MM.1S (cell line): ENCODE measurements at regions not wholly inside any gene's neighbourhood (a gene's known extent, or its start where the extent isn't known, plus 50 kb on each side); places are given as distances from the start of the nearest gene placed in this dataset.

Experiments
- DNase-seq: peaks from one replicate; pipeline ENCODE4 v3.0.0-alpha.2; 2015
- H2AFZ ChIP-seq: fragments of 300-600 bp; sonication (generic); 2 replicates; pipeline ENCODE4 v1.6.0; 2016; ENCODE audit warnings: antibody characterized with exemption, low read length
- H3F3A ChIP-seq: fragments of 300-600 bp; sonication (generic); 2 replicates; pipeline ENCODE4 v1.6.1; 2016; ENCODE audit warnings: mild to moderate bottlenecking, antibody characterized with exemption, low read length, moderate library complexity, mixed read lengths; ENCODE audit not compliant: insufficient read depth
- H3K27ac ChIP-seq: fragments of 300-600 bp; sonication (generic); 2 replicates; pipeline ENCODE4 v1.5.1; 2016; ENCODE audit warnings: mild to moderate bottlenecking, low read length
- H3K27me3 ChIP-seq: fragments of 300-600 bp; sonication (generic); replicated peaks from 2 replicates; pipeline ENCODE4 v1.6.0; 2016; ENCODE audit warnings: low read length; ENCODE audit not compliant: insufficient read depth
- H3K36me3 ChIP-seq: fragments of 300-600 bp; sonication (generic); replicated peaks from 2 replicates; pipeline ENCODE4 v1.6.1; 2016; ENCODE audit warnings: mild to moderate bottlenecking, low read length, mixed read lengths; ENCODE audit not compliant: insufficient read depth
- H3K4me1 ChIP-seq: fragments of 300-600 bp; sonication (generic); 2 replicates; pipeline ENCODE4 v1.6.1; 2016; ENCODE audit warnings: low read length, mixed read lengths
- H3K4me2 ChIP-seq: fragments of 300-600 bp; sonication (generic); 2 replicates; pipeline ENCODE4 v1.6.0; 2016; ENCODE audit warnings: low read depth, low read length
- H3K4me3 ChIP-seq: fragments of 300-600 bp; sonication (generic); 2 replicates; pipeline ENCODE4 v1.5.1; 2016; ENCODE audit warnings: low read length, mixed read lengths
- H3K79me2 ChIP-seq: fragments of 300-600 bp; sonication (generic); 2 replicates; pipeline ENCODE4 v1.6.1; 2016; ENCODE audit warnings: mixed run types, low read length, mixed read lengths
- H3K9ac ChIP-seq: fragments of 300-600 bp; sonication (generic); 2 replicates; pipeline ENCODE4 v1.6.1; 2016; ENCODE audit warnings: low read length, mixed read lengths
- H3K9me2 ChIP-seq: fragments of 300-600 bp; sonication (generic); replicated peaks from 2 replicates; pipeline ENCODE4 v1.6.1; 2016; ENCODE audit warnings: mild to moderate bottlenecking, low read length, mixed read lengths; ENCODE audit not compliant: insufficient read depth
- H3K9me3 ChIP-seq: fragments of 300-600 bp; sonication (generic); replicated peaks from 2 replicates; pipeline ENCODE4 v1.6.1; 2016; ENCODE audit warnings: mild to moderate bottlenecking, low read length, mixed read lengths; ENCODE audit not compliant: insufficient read depth
- H4K20me1 ChIP-seq: fragments of 300-600 bp; sonication (generic); 2 replicates; pipeline ENCODE4 v1.6.1; 2016; ENCODE audit warnings: mild to moderate bottlenecking, low read length, moderate library complexity, mixed read lengths; ENCODE audit not compliant: insufficient read depth
- CTCF ChIP-seq: fragments of 300-600 bp; sonication (generic); IDR thresholded peaks from 2 replicates; pipeline ENCODE4 v1.5.1; 2016; ENCODE audit warnings: antibody characterized with exemption, low read length, mixed read lengths
- EZH2 ChIP-seq: fragments of 300-600 bp; sonication (generic); optimal IDR thresholded peaks from 2 replicates; pipeline ENCODE3; 2017; ENCODE audit warnings: low read depth, mild to moderate bottlenecking, antibody characterized with exemption, low read length, mixed read lengths
- EZH2phosphoT487 ChIP-seq: fragments of 300-600 bp; sonication (generic); IDR thresholded peaks from 2 replicates; pipeline ENCODE4 v1.6.1; 2018; ENCODE audit warnings: antibody characterized with exemption, low read length

- no peak for TF ChIP-seq EZH2
- TF ChIP-seq EZH2phosphoT487 = no peak
- Histone ChIP-seq H4K20me1 (no peaks in the 10 kb centered on the region), H3K9me2 (no peaks in the 10 kb centered on the region), H3K4me1 (no peaks in the 10 kb centered on the region), H3K9me3 (no peaks in the 10 kb centered on the region), H2AFZ (no peak overlapping the region), H3K79me2 (no peaks in the 10 kb centered on the region), H3F3A (no peaks in the 10 kb centered on the region), H3K27me3 (no peaks in the 10 kb centered on the region), H3K4me3 (no peak overlapping the region), H3K4me2 (no peak overlapping the region), H3K9ac (no peak overlapping the region), H3K27ac (no peak overlapping the region), H3K36me3 (no peaks in the 10 kb centered on the region)
- no peak for DNase-seq
Observed at GRCh38 chr9:87085073-87085472, 137.8 kb upstream of the GAS1 start.

- Histone ChIP-seq H3K9ac (no peak overlapping the region), H3K9me3 (no peaks in the 10 kb centered on the region), H3K27me3 (no peaks in the 10 kb centered on the region), H3K4me2 (no peak overlapping the region), H3F3A (no peaks in the 10 kb centered on the region), H3K4me3 (no peak overlapping the region), H4K20me1 (no peaks in the 10 kb centered on the region), H3K36me3 (no peaks in the 10 kb centered on the region), H3K79me2 (no peaks in the 10 kb centered on the region), H3K27ac (no peak overlapping the region), H3K9me2 (no peaks in the 10 kb centered on the region), H2AFZ (no peak overlapping the region), H3K4me1 (no peaks in the 10 kb centered on the region)
- no peak for DNase-seq
- TF ChIP-seq CTCF (no peak), EZH2 (no peak), EZH2phosphoT487 (no peak)
Observed at GRCh38 chr9:87085521-87085920, 138.2 kb upstream of the GAS1 start.

- no peaks in the 10 kb centered on the region for H3K79me2 ChIP-seq
- no peak overlapping the region for H3K4me3 ChIP-seq
- H2AFZ ChIP-seq = no peak overlapping the region
- H3K4me1 ChIP-seq = no peaks in the 10 kb centered on the region
- H3F3A ChIP-seq = no peaks in the 10 kb centered on the region
- H3K27me3 ChIP-seq = no peaks in the 10 kb centered on the region
- H3K9ac ChIP-seq = no peak overlapping the region
- H3K9me3 ChIP-seq = no peaks in the 10 kb centered on the region
- DNase-seq = no peak
- no peak for TF ChIP-seq EZH2
- no peaks in the 10 kb centered on the region for H3K36me3 ChIP-seq
- H3K27ac ChIP-seq = no peak overlapping the region
- no peaks in the 10 kb centered on the region for H3K9me2 ChIP-seq
- H3K4me2 ChIP-seq = no peak overlapping the region
- no peaks in the 10 kb centered on the region for H4K20me1 ChIP-seq
Observed at GRCh38 chr9:87086221-87086818, 139.0 kb upstream of the GAS1 start.

- H3K9me2 ChIP-seq = no peaks in the 10 kb centered on the region
- no peak overlapping the region for H3K4me3 ChIP-seq
- H3K27ac ChIP-seq = no peak overlapping the region
- TF ChIP-seq CTCF (no peak), EZH2 (no peak), EZH2phosphoT487 (no peak)
- no peaks in the 10 kb centered on the region for H3K27me3 ChIP-seq
- no peaks in the 10 kb centered on the region for H3K79me2 ChIP-seq
- no peaks in the 10 kb centered on the region for H3F3A ChIP-seq
- DNase-seq = no peak
- H3K9ac ChIP-seq = no peak overlapping the region
- no peaks in the 10 kb centered on the region for H4K20me1 ChIP-seq
- H3K36me3 ChIP-seq = no peaks in the 10 kb centered on the region
- H3K4me1 ChIP-seq = no peaks in the 10 kb centered on the region
- no peak overlapping the region for H2AFZ ChIP-seq
- H3K9me3 ChIP-seq = no peaks in the 10 kb centered on the region
- no peak overlapping the region for H3K4me2 ChIP-seq
Observed at GRCh38 chr9:87087197-87087596, 139.9 kb upstream of the GAS1 start.
